Ammon's horn (tissue), 1 donor: ENCODE measurements at regions not wholly inside any gene's neighbourhood (a gene's known extent, or its start where the extent isn't known, plus 50 kb on each side); places are given as distances from the start of the nearest gene placed in this dataset.
"Not testable (repeated sequence)": the region's sequence is repeated elsewhere in the genome, so short reads cannot be mapped to it uniquely, and the experiment has no call there.

Source experiments
- DNase-seq: peaks from one replicate; pipeline ENCODE4 v3.0.0-alpha.2; 2016; ENCODE audit warnings: low spot score

GRCh38 chr6:97677626-97678025, 394.6 kb upstream of the MMS22L start:
- no peak for DNase-seq

- DNase-seq = no peak
These were observed 404.9 kb upstream of the MMS22L start for GRCh38 chr6:97687916-97688315.

- DNase-seq = no peak
These were observed 406.2 kb upstream of the MMS22L start for GRCh38 chr6:97689078-97689754.

- no peak for DNase-seq
These were observed 414.4 kb upstream of the MMS22L start for GRCh38 chr6:97697456-97697855.

GRCh38 chr6:97701801-97702200, 418.8 kb upstream of the MMS22L start:
- DNase-seq = no peak

- DNase-seq = no peak
These were observed 419.2 kb upstream of the MMS22L start for GRCh38 chr6:97702248-97702647.

- DNase-seq = no peak
These were observed 420.6 kb upstream of the MMS22L start for GRCh38 chr6:97703661-97704060.

GRCh38 chr6:97705568-97705967, 422.6 kb upstream of the MMS22L start:
- DNase-seq = peak; percentile 35

- DNase-seq = no peak
These were observed 429.7 kb upstream of the MMS22L start for GRCh38 chr6:97712751-97713150.

- no peak for DNase-seq
These were observed 431.8 kb upstream of the MMS22L start for GRCh38 chr6:97714772-97715171.

- DNase-seq = no peak
These were observed 434.1 kb upstream of the MMS22L start for GRCh38 chr6:97717086-97717485.

- DNase-seq = peak; percentile 28
These were observed 443.4 kb upstream of the MMS22L start for GRCh38 chr6:97726378-97726777.

- no peak for DNase-seq
These were observed 449.0 kb upstream of the MMS22L start for GRCh38 chr6:97732045-97732444.

GRCh38 chr6:97757575-97757974, 474.6 kb upstream of the MMS22L start:
- no peak for DNase-seq

- no peak for DNase-seq
These were observed 482.4 kb upstream of the MMS22L start for GRCh38 chr6:97765461-97765860.

GRCh38 chr6:97771372-97771771, 488.4 kb upstream of the MMS22L start:
- no peak for DNase-seq

GRCh38 chr6:97775012-97775411, 492.0 kb upstream of the MMS22L start:
- no peak for DNase-seq

GRCh38 chr6:97778290-97779038, 495.4 kb upstream of the MMS22L start:
- DNase-seq = no peak

GRCh38 chr6:97779039-97779766, 496.2 kb upstream of the MMS22L start:
- DNase-seq = not testable (repeated sequence)

- DNase-seq = no peak
These were observed 508.0 kb upstream of the MMS22L start for GRCh38 chr6:97790926-97791590.

GRCh38 chr6:97805596-97805995, 522.6 kb upstream of the MMS22L start:
- no peak for DNase-seq

- DNase-seq = no peak
These were observed 529.9 kb upstream of the MMS22L start for GRCh38 chr6:97812940-97813339.
